ENCODE measurements at regions not wholly inside any gene's neighbourhood (a gene's known extent, or its start where the extent isn't known, plus 50 kb on each side); places are given as distances from the start of the nearest gene placed in this dataset.

GRCh38 chrX:44096666-44097065 lies 123.5 kb upstream of the NDP start:
- DNase-seq (no peak), ATAC-seq (ENCODE audit: poor library complexity) (no peak)
- no peak overlapping the region for H3K27ac Mint-ChIP-seq
- no peaks in the 10 kb centered on the region for H3K4me1 ChIP-seq (ENCODE audit: insufficient read depth, low read length)
- ChIA-PET CTCF (no interaction called here), POLR2A (no interaction called here)
- H3K27me3 Mint-ChIP-seq = no peaks in the 10 kb centered on the region
- peaks cover 0 to 3% of the 10 kb centered on the region in 2 experiments for H3K27me3 ChIP-seq (ENCODE audit: control insufficient read depth in 1 of 2, insufficient read depth in 2 of 2, low read length in 2 of 2)
- no peak overlapping the region for H3K4me3 Mint-ChIP-seq
- H3K36me3 Mint-ChIP-seq (ENCODE audit: low read depth) = no peaks in the 10 kb centered on the region
- no peaks in the 10 kb centered on the region for H3K36me3 ChIP-seq (ENCODE audit: insufficient read depth, low read length)
- no peak overlapping the region for H3K4me3 ChIP-seq (ENCODE audit: low read length)
- H3K9me3 ChIP-seq (ENCODE audit: control insufficient read depth in 1 of 2, insufficient read depth in 1 of 2, low read length in 2 of 2) = no peaks in the 10 kb centered on the region
- H3K4me1 Mint-ChIP-seq (ENCODE audit: low read depth) = no peaks in the 10 kb centered on the region
- intact Hi-C loops (cut with DNase I, micrococcal nuclease) = no loop called here
- H3K27ac ChIP-seq (ENCODE audit: low read depth in 1 of 2, low read length in 2 of 2) = no peak overlapping the region
- H3K9me3 Mint-ChIP-seq = no peaks in the 10 kb centered on the region
- TF ChIP-seq, protein P1, sequence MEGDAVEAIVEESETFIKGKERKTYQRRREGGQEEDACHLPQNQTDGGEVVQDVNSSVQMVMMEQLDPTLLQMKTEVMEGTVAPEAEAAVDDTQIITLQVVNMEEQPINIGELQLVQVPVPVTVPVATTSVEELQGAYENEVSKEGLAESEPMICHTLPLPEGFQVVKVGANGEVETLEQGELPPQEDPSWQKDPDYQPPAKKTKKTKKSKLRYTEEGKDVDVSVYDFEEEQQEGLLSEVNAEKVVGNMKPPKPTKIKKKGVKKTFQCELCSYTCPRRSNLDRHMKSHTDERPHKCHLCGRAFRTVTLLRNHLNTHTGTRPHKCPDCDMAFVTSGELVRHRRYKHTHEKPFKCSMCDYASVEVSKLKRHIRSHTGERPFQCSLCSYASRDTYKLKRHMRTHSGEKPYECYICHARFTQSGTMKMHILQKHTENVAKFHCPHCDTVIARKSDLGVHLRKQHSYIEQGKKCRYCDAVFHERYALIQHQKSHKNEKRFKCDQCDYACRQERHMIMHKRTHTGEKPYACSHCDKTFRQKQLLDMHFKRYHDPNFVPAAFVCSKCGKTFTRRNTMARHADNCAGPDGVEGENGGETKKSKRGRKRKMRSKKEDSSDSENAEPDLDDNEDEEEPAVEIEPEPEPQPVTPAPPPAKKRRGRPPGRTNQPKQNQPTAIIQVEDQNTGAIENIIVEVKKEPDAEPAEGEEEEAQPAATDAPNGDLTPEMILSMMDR (IDR thresholded peaks at IDR 0.05) = no peak

- H3K4me1 ChIP-seq (ENCODE audit: insufficient read depth, low read length) = no peaks in the 10 kb centered on the region
- ATAC-seq (ENCODE audit: poor library complexity) (no peak), DNase-seq (no peak)
- no peaks in the 10 kb centered on the region for H3K36me3 ChIP-seq (ENCODE audit: insufficient read depth, low read length)
- peaks cover 0 to 3% of the 10 kb centered on the region in 2 experiments for H3K27me3 ChIP-seq (ENCODE audit: control insufficient read depth in 1 of 2, insufficient read depth in 2 of 2, low read length in 2 of 2)
- Mint-ChIP-seq H3K4me3 (no peak overlapping the region), H3K36me3 (ENCODE audit: low read depth) (no peaks in the 10 kb centered on the region), H3K27ac (no peak overlapping the region), H3K9me3 (no peaks in the 10 kb centered on the region), H3K4me1 (ENCODE audit: low read depth) (no peaks in the 10 kb centered on the region), H3K27me3 (no peaks in the 10 kb centered on the region)
- no peak overlapping the region for H3K27ac ChIP-seq (ENCODE audit: low read depth in 1 of 2, low read length in 2 of 2)
- no peak overlapping the region for H3K4me3 ChIP-seq (ENCODE audit: low read length)
- CTCF ChIA-PET = no interaction called here
- intact Hi-C loops (cut with DNase I, micrococcal nuclease) = no loop called here
- no peaks in the 10 kb centered on the region for H3K9me3 ChIP-seq (ENCODE audit: control insufficient read depth in 1 of 2, insufficient read depth in 1 of 2, low read length in 2 of 2)
- POLR2A ChIA-PET = no interaction called here
- TF ChIP-seq, protein P1 (IDR thresholded peaks at IDR 0.05) = no peak
Measured at GRCh38 chrX:44094821-44095530, 121.8 kb upstream of the NDP start.

- Histone ChIP-seq H3K27ac (ENCODE audit: low read depth in 1 of 2, low read length in 2 of 2) (no peak overlapping the region), H3K4me1 (ENCODE audit: insufficient read depth, low read length) (no peaks in the 10 kb centered on the region), H3K27me3 (ENCODE audit: control insufficient read depth in 1 of 2, insufficient read depth in 2 of 2, low read length in 2 of 2) (peaks cover 0 to 3% of the 10 kb centered on the region in 2 experiments), H3K4me3 (ENCODE audit: low read length) (no peak overlapping the region), H3K9me3 (ENCODE audit: control insufficient read depth in 1 of 2, insufficient read depth in 1 of 2, low read length in 2 of 2) (no peaks in the 10 kb centered on the region), H3K36me3 (ENCODE audit: insufficient read depth, low read length) (no peaks in the 10 kb centered on the region)
- Mint-ChIP-seq H3K4me3 (no peak overlapping the region), H3K36me3 (ENCODE audit: low read depth) (no peaks in the 10 kb centered on the region), H3K4me1 (ENCODE audit: low read depth) (no peaks in the 10 kb centered on the region), H3K9me3 (no peaks in the 10 kb centered on the region), H3K27ac (no peak overlapping the region), H3K27me3 (no peaks in the 10 kb centered on the region)
- intact Hi-C loops (cut with DNase I, micrococcal nuclease) = no loop called here
- ChIA-PET CTCF (no interaction called here), POLR2A (no interaction called here)
- TF ChIP-seq, protein P1 (IDR thresholded peaks at IDR 0.05) = no peak
- ATAC-seq (ENCODE audit: poor library complexity) (no peak), DNase-seq (no peak)
Measured at GRCh38 chrX:44093431-44093830, 120.2 kb upstream of the NDP start.

Measured in CD4-positive, alpha-beta T cell (primary cell).